Hippocampal formation (tissue), 2 donors: ENCODE measurements at regions not wholly inside any gene's neighbourhood (a gene's known extent, or its start where the extent isn't known, plus 50 kb on each side); places are given as distances from the start of the nearest gene placed in this dataset.

Experiments used
- DNase-seq, 2 donors: peaks; one replicate each; lab custom pipeline; 2025; lab: John Stamatoyannopoulos, UW

DNA sequence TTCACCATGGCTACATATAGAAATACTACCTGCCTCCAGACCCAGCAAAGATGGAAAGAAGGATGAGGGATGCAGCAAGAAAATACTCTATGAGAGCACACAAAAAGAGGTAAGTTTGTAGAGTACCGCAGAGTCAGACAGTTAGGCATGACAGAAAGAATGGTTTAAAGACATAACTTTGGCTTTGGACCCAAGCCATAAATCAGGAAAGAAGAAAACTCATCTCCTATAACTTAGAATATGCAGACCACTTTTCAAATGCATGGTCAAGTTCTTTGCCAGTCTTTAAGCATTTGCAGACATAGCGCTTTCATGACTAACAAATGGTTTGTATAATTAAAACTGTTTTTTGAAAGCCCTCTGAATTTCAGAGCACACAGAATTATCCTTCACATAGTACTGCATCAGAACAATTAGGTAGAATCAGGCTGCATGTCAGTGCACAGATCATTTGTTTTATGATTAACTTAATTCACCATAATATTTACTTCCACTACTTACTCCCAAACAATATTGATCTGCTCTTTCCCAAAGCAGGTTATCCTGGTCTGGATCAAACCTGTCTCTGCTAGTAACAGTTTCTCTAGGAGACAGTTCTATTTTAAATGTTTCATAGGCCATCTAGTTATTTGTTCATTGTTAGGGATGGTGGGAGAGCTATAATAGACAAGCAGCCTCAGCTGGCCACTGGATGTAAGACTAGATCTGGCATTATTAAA is 280.7 kb upstream of the NR5A2 start:
- DNase-seq: no peak

DNA sequence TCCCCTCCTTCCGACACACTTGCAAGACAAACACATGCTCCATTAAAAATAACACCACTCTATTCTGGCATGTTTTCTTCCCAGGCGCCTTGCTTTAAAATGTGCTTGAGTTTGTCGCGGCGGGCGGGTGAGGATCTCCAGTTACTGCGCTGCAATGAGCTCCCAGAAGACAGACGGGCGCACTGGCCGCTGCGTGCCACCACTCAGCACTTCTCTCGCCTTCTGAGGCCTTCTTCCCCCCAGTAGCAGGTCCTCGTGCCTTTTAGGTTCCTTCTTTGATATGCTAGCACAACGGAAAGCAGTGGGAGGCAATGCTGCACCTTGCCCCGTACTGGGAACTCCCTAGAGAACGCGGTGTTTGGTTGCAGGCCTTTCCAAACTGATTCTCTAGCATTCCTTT is 279.5 kb upstream of the NR5A2 start:
- DNase-seq: no peak

DNA sequence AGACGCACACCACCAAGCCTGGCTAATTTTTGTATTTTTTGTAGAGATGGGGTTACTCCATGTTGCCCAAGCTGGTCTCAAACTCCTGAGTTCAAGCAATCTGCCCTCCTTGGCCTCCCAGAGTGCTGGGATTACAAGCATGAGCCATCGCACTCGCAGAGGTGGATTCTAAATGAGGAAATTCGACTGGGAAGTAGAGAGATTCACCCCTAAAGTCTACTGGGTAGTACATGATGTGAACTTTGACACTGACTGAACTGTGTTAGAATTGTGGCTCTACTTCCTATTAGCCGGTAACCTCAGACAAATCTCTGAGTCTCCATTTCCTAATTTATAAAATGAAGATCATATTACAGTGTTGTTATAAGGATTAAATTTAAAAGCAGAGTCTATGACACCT is 276.0 kb upstream of the NR5A2 start:
- no peak for DNase-seq

DNA sequence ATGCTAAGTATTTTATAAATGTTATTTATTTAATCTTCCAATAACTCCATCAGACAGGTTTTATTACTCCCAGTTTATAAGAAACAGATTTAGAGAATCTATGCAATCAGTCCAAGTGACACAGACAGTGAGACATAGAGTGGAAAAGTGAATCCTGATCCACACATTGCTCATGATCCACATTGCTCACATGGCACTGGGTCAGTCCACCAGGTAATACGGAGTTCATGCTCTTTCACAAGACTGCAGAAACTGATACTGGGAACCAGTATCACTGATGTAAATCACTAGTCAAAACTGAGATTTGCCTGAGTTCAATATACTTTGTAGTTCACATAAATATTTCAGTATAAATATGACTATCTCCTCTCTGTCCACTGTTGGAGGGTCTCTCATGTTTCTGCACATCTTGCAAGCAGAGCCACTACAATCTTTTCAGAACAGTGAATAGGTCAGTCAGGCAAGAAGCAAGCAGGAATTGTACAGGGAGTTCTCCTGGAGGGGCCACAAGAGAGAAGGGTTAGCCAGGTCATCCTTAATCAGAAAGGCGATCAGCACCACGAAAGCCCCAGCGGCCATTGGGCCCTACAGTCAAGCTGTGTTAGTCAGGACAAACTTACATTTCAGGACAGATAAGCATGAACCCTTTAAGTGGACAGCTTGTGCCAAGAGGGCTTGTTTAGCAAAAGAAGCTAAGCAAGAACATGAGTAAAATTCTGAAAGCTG is 275.4 kb upstream of the NR5A2 start:
- DNase-seq: no peak

DNA sequence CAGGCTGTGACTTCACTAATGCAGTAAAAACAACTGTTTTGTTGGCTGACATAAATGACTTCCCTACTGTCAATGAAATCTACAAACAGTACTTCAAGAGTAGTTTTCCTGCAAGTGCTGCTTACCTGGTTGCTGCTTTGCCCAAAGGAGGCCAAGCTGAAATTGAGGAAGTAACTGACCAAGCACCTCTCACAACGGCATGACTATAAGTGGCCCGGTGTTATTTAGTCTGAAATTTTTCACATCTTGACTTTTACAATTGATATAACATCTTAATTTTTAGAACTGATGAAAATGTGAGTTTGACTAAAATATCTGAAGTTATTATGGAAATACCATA is 274.9 kb upstream of the NR5A2 start:
- DNase-seq: no peak

DNA sequence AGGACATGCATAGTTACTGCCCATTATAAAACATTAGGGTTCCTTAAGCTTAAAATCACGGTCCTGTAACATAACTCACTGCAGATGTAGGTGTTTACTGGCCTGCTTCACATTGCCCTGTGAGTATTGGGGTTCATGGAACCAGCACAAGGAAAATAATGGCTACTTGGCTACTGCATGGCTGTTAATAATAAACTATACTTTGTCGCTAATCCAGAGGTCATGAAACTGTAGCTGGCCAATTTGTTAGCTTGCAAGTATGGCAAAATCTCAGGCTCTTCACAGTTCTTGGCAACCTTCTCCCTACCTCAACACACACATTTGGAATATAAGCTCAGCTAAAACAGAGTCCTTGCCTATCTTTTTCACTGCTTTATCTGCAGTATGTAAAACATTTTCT is 274.0 kb upstream of the NR5A2 start:
- no peak for DNase-seq

DNA sequence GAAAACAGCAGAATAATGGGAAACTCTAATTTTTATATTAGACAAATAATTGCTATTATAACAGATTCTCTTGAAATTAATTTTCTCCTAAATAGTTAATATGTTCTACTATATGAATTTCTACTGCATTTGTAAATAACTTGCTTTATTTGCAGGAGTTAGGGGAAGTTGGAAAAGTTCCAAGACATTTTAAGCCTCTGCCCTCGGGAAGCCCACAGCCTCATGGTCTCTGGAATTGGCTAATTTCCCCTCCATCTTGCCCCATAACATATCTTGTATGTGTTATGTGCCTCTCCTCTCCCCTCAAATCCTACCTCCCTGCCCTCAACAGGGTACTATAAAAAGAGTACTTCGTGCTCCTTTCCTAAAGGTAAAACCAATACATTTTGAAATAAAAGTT is 271.4 kb upstream of the NR5A2 start:
- no peak for DNase-seq

DNA sequence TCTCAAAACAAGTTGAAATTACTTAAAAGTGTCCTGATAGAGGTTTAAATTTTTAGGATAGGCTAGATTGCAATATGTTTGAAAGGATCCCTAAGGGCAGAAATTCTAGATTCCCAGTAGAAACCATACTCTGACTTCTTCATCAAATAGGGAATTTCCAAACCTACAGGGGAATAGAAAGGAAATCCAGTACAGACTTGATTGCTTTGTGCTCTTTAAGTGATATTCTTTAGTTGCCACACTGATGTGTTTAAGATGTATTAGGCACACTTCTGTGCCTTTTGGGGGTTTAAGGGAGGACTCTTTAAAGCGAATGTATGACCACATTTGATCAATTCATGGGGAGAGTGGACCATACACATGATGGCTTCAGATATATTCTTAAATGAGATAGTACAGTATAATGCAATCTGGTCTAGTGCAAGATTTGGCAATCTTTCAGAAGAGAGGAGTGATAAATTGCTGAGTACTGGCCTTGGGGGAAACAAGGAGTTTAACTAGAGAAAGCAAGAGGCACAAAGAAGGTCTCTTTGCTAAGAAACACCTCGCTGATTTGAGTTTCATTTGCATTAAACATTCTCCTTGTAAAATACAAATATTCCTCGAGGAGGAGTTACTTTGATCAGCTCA is 268.8 kb upstream of the NR5A2 start:
- DNase-seq: no peak

DNA sequence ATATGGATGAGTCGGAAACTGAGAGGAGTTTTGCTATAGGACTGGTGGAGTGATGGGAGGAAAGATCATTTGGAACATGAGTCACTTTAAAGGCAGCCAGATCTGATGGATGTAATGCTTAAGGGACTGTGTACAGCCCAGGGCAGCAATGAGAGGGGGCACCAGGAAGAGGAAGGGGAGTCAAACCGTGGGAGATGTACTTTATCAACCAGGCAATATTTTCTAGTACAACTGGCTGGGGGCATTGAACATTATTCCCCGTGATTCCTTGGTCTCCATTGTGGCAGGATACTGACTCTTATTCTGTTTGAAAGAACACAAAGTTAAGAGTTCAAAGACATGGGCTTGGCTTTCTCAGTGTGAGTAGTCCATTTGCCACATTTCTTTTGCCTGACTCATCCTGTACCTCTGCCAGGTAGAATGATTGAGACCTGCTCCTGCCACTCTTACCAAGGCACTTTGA is 268.2 kb upstream of the NR5A2 start:
- DNase-seq: no peak

DNA sequence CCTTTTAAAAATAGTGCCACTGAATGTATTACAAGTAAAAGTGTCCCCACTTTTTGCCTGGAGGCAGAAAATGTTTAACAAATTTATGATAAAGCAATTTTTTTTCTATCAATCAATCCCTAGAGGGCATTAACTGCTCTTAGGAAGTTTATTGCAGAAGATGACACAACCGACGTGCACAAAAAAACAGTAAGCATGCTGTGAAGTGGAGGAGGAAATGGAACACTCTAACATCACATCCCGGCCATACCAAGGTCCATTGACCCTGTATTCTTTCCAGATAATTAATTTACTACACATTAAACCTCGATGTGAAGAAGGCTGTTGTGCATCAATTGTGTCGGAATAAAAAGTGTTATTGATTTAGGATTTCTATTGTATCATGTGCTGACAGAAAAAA is 264.9 kb upstream of the NR5A2 start:
- DNase-seq: no peak

DNA sequence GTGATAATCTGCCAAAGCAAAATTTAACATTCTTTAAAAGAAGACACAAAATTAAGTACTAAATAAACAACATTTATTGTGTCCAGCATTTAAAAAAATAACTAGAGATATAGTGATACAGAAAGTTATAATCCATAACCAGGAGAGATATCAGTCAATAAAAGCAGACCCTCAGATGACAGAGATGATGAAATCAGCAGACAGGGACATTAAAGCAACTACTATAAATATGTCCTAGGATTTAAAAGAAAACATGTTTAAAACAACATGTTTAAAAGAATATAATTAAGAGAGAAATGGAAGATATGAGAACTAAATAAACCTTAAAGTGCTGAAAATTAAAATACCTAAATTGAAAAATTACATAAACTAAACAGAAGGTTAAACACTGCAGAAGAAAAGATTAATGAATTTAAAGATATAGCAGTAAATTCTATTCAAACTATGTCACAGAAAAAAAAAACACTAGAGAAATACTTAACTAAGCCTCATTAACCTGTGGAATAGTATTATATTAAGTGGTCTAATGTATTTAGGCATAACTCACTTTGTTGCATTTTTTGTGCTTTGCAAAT is 261.2 kb upstream of the NR5A2 start:
- no peak for DNase-seq

DNA sequence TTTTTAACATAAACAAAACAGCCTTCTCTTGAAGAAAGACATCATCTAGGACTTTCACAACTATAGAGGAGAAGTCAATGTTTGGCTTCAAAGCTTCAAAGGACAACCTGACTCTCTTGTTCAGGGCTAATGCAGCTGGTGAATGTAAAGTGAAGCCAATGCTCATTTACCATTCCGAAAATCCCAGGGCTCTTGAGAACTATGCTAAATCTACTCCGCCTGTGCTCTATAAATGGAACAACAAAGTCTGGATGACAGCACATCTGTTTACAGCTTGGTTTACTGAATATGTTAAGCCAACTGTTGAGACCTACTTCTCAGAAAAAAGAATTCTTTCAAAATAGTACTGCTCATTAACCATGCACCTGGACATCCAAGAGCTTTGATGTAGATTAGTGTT is 259.8 kb upstream of the NR5A2 start:
- DNase-seq: no peak

DNA sequence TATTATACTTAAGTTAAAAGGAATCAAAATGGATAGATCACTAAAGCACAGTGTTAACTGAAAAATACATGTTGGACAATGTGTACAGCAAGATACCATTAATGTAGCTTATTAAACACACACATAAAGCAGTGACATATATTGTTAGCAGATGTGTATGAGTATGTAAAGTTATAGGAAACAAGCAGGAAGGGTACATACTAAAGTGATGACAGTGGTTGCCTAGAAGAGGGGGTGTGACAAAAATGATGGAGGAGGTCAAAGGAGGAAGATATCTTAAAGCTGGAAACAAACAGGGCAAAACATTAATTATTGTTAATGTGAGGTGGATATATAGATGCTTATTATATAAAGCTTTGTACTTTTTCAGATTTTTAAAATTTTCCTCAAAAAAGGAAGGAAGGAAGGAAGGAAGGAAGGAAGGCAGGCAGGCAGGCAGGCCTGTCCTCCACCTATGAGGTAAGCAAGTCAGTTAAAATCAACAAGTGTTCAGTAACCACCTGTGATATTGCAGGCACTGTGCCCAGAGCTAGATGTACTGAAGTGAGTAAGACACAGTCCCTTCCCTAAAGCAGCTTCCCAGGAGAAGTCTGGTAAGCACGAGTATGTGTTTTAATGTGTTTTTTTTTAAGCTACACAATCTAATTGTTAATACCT is 252.9 kb upstream of the NR5A2 start:
- no peak for DNase-seq

DNA sequence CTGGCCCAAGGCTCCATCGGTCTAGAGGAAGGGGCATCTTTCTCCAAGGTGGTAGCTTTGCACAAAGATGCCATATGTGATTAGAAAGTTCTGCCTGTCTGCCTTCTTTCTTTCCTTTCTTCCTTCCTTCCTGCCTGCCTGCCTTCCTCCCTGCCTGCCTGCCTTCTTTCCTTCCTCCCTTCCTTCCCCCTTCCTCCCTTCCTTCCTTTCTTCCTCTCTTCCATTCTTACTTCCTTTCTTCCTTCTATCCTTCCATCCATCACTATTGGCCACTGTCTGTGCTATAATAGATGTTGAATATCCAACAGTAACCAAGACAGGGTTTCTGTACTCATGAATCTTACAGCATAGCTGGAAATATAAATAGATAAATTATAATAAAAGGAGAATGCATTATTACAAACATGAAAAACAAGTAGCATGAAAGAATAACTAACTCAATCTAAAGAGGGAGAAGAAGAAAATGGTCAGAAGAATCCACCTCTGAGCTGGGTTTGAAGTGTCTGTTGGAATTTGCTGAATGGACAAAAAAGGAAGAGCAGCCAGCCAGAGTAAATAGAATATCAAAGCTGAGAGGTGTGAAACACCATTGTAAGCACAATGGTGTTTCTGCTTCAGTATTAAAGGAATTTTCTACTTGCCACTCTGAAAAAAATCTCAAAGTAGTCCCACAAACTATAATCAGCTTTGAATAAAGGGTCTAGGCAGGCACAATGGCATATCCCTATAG is 250.6 kb upstream of the NR5A2 start:
- DNase-seq: no peak

DNA sequence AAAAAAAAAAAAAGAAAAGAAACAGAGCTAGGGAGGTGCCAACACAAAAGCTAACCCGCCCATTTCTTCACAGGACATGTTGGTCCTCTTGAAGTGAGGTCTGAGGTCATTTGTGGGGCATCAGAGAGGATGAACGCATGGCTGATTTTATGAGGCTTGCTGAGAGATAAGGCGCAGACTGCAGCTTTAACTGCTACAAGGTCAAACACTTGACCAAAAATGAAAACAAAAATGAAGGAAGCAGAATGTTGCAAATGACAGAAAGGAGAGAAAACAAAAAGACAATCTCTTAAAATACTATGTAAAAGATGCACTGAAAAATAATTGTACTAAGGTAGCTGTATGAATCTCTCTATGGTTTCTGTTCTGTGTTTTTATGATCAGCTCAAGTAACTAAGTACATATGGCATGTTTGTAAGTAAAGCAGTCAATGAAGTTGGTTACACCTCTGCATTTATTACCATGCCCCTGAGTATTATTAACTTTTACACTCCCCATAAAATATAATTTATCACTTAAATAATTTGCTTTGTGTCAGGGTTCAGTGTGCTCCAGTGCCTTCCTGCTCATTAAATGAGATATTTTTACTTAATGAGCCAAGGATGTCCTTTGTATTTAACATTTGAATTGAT is 249.1 kb upstream of the NR5A2 start:
- no peak for DNase-seq

DNA sequence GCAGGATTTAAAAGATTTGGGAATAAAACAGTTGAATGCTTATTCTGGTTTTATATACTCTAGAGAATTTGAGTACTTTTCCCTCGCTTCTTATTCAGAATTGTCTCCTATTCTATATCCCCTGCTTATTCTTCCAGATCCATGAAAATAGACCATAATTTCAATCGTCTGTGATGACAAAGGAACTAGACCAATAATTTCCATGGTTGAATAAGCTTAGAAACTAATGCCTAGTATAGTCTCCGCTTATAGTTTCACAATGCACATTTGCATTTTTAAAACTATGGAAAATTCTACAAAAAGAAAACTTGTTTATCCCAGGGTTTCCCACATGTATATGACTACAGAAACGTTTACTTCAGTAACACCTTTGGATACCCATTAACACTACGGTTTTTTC is 247.4 kb upstream of the NR5A2 start:
- no peak for DNase-seq

DNA sequence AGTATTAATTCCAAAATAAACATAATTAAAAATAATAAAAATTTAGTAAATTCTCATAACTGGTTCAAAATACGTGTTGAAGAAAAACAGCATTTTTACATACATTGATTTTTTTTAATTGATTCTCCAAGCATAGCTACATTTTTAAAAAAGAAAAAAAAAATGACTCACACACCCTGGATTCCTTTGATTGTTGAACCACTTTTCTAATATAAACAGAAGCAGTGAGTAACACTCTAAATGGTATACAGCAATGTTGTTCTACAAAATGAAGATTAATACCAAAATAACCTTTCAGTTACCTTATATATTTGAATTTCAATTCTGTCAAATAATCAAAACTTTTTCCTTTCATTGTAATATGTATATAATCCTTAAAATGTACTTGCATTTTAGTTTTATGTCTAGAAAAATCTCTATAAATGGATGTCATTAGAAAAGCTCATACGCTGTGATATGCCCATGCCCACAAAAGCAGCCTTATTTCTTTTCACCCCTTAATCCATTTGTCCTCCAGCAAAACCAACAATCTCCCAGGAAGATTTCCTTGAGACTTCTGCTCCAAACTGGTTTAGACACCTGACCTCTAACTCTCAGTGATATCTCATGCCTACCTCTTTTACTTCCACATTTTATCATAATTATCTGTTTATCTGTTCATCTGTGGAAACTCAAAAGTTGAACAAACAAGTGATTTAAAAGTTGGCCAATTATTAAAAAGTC is 246.4 kb upstream of the NR5A2 start:
- DNase-seq: no peak

DNA sequence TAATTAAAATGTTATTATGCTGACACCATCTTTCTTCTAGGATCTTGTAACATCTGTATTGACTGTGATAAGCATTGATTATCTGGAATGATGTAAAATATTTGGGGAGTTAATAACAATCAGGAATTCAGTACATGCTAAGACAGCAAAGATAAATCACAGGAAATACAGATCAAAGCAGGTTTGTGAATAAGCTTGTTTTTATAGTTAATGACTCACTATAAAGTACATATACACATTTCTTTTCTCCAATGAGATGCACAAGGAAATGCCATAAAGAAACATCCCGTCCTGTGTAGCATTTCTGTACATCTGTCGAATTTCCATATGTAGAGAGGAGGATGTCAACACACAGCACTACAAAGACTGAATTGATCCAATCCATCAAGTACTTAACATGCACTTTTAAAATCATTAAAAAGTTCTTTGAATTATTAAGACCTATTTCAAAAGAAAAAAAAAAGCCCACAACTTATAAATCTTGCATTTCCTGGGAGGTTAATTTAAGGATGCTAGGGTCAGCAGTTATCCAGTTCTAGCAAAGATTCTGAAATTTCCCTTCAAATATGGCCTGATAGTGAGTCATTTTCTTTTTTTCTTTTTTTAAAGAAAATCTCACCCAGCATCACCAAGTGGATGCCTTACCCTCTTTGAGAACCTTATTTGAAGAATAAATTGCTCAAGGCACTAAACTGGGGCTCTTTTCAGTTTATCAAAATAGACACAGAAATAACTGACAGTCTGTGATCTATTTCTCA is 243.2 kb upstream of the NR5A2 start:
- no peak for DNase-seq

DNA sequence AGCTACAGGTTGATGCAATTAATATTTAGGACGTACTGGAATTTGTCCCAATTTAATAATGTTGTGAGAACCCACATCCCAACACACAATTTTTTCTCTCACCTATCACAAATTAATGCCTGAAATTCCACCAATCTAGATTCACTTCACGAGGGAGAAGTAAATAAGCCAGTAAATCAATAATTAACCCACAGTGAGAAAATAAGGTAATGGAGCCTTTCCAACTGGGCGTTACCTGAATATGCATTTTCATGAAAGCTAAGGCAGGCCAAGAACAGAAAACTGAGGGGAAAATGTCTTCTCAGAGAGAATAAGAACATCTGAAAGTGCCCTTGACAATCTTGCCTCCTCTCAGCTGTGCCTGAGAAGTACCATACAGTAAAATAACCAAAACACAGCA is 240.8 kb upstream of the NR5A2 start:
- no peak for DNase-seq

DNA sequence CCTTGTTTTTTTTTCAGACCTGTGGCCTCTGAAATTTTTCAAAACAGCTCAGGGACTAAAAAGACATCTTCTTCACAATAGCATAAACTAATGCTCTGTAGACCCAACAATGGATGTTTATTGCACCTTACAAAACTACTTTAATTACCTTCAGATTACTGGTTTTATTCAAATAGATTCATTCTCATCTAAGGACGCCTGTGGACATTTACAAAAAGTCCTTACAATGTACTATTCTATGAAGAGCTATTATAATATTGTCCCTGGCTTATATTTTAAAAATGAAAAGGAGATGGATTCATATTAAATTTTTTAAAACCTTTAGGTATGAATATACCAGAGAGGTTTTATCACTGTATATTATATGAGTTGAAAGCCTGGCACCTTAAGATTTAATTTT is 238.4 kb upstream of the NR5A2 start:
- no peak for DNase-seq
